Keratinocyte (primary cell): ENCODE measurements at regions not wholly inside any gene's neighbourhood (a gene's known extent, or its start where the extent isn't known, plus 50 kb on each side); places are given as distances from the start of the nearest gene placed in this dataset.

Experiments used
- CTCF ChIP-seq, 3 experiments: IDR thresholded peaks in 1 of 3; conservative IDR thresholded peaks in 1 of 3; optimal IDR thresholded peaks in 1 of 3; 2 replicates in 2 of 3; 3 replicates in 1 of 3; pipeline versions ENCODE3 to v1.5.1; 2011; ENCODE audit warnings: low read length in 3 of 3, mild to moderate bottlenecking in 3 of 3, moderate library complexity in 2 of 3, control low read depth in 1 of 3, inconsistent platforms in 1 of 3; ENCODE audit not compliant: insufficient read depth in 2 of 3; ENCODE audit errors: extremely low read depth in 1 of 3
- EZH2 ChIP-seq: IDR thresholded peaks from one replicate; pipeline ENCODE4 v1.6.1; 2012; ENCODE audit warnings: inconsistent platforms, mild to moderate bottlenecking, low read length, moderate library complexity

GRCh38 chr9:12290166-12290869 is 402.9 kb upstream of the TYRP1 start:
- no peak for TF ChIP-seq CTCF (optimal IDR thresholded peaks at IDR 0.05 in 1 of 3, IDR thresholded peaks at IDR 0.05 in 1 of 3, conservative IDR thresholded peaks at IDR 0.05 in 1 of 3; ENCODE audit: extremely low read depth in 1 of 3, insufficient read depth in 2 of 3, low read length in 3 of 3)
- TF ChIP-seq EZH2, result no peak
